OCI-LY1 (cell line): ENCODE measurements at regions not wholly inside any gene's neighbourhood (a gene's known extent, or its start where the extent isn't known, plus 50 kb on each side); places are given as distances from the start of the nearest gene placed in this dataset.

Experiments
- H2AFZ ChIP-seq: fragments of 200-600 bp; sonication (generic), shearing (Covaris generic); 2 replicates; pipeline ENCODE4 v1.6.0; 2014; ENCODE audit warnings: antibody characterized with exemption, mild to moderate bottlenecking, low read length
- H3F3A ChIP-seq: fragments of 200-600 bp; sonication (generic), shearing (Covaris generic); 2 replicates; pipeline ENCODE4 v1.6.0; 2014; ENCODE audit warnings: mild to moderate bottlenecking, antibody characterized with exemption, low read length, moderate library complexity; ENCODE audit not compliant: insufficient read depth
- H3K27ac ChIP-seq: fragments of 200-600 bp; sonication (generic); 2 replicates; pipeline ENCODE4 v1.5.1; 2014; ENCODE audit warnings: low read length, mixed run types, mild to moderate bottlenecking, low read depth; ENCODE audit not compliant: poor library complexity, severe bottlenecking
- H3K27me3 ChIP-seq: fragments of 200-600 bp; sonication (generic); 2 replicates; pipeline ENCODE4 v1.6.0; 2014; ENCODE audit warnings: antibody characterized with exemption, mild to moderate bottlenecking, low read length, moderate library complexity; ENCODE audit not compliant: insufficient read depth
- H3K36me3 ChIP-seq: fragments of 200-600 bp; sonication (generic); 2 replicates; pipeline ENCODE4 v1.6.1; 2014; ENCODE audit warnings: mild to moderate bottlenecking, antibody characterized with exemption, low read length, moderate library complexity, mixed read lengths; ENCODE audit not compliant: insufficient read depth
- H3K4me1 ChIP-seq: fragments of 200-600 bp; sonication (generic); 2 replicates; pipeline ENCODE4 v1.5.1; 2014; ENCODE audit warnings: mild to moderate bottlenecking, low read length, moderate library complexity; ENCODE audit not compliant: insufficient read depth, severe bottlenecking
- H3K4me2 ChIP-seq: fragments of 200-600 bp; sonication (generic), shearing (Covaris generic); 2 replicates; pipeline ENCODE4 v1.6.1; 2014; ENCODE audit warnings: low read length
- H3K4me3 ChIP-seq: fragments of 200-600 bp; sonication (generic); 2 replicates; pipeline ENCODE4 v1.5.1; 2014; ENCODE audit warnings: low read length, low read depth, mild to moderate bottlenecking, mixed read lengths; ENCODE audit not compliant: poor library complexity, severe bottlenecking
- H3K79me2 ChIP-seq: fragments of 200-600 bp; shearing (Covaris generic); 2 replicates; pipeline ENCODE4 v1.6.1; 2016; ENCODE audit warnings: mixed run types, low read length, mixed read lengths; ENCODE audit not compliant: insufficient read depth
- H3K9ac ChIP-seq: fragments of 200-600 bp; sonication (generic), shearing (Covaris generic); 2 replicates; pipeline ENCODE4 v1.6.1; 2014; ENCODE audit warnings: mild to moderate bottlenecking, low read length, mixed read lengths
- H3K9me2 ChIP-seq: fragments of 200-600 bp; sonication (generic), shearing (Covaris generic); 2 replicates; pipeline ENCODE4 v1.6.1; 2014; ENCODE audit warnings: low read depth, mild to moderate bottlenecking, low read length, mixed read lengths
- H3K9me3 ChIP-seq: fragments of 200-600 bp; shearing (Covaris generic); 2 replicates; pipeline ENCODE4 v1.6.1; 2014; ENCODE audit warnings: low read length, mixed read lengths
- H4K20me1 ChIP-seq: fragments of 200-600 bp; sonication (generic), shearing (Covaris generic); 2 replicates; pipeline ENCODE4 v1.6.0; 2016; ENCODE audit warnings: mild to moderate bottlenecking, low read length; ENCODE audit not compliant: insufficient read depth
- CTCF ChIP-seq: fragments of 200-600 bp; sonication (generic), shearing (Covaris generic); IDR thresholded peaks from 2 replicates; pipeline ENCODE4 v1.5.1; 2017; ENCODE audit warnings: mild to moderate bottlenecking, antibody characterized with exemption, low read length, moderate library complexity, mixed read lengths
- EZH2 ChIP-seq: fragments of 200-600 bp; sonication (generic), shearing (Covaris generic); IDR thresholded peaks from 2 replicates; pipeline ENCODE4 v1.8.0; 2017; ENCODE audit warnings: borderline replicate concordance, mixed run types, mild to moderate bottlenecking, antibody characterized with exemption, low read length, moderate library complexity, mixed read lengths

GRCh38 chr2:147351784-147352183 lies 493.0 kb upstream of the ACVR2A start:
- H3K9ac ChIP-seq: no peak overlapping the region
- no peak overlapping the region for H2AFZ ChIP-seq

GRCh38 chr2:147348931-147349555 lies 495.8 kb upstream of the ACVR2A start:
- no peaks in the 10 kb centered on the region for H3K9me2 ChIP-seq
- H3K27me3 ChIP-seq: no peaks in the 10 kb centered on the region
- H3K9me3 ChIP-seq: no peaks in the 10 kb centered on the region
- no peak overlapping the region for H3K4me2 ChIP-seq
- H3K79me2 ChIP-seq: no peaks in the 10 kb centered on the region
- no peak overlapping the region for H2AFZ ChIP-seq
- no peaks in the 10 kb centered on the region for H3F3A ChIP-seq
- no peak overlapping the region for H3K9ac ChIP-seq
- no peaks in the 10 kb centered on the region for H3K4me1 ChIP-seq
- no peak overlapping the region for H3K27ac ChIP-seq
- H4K20me1 ChIP-seq: no peaks in the 10 kb centered on the region
- TF ChIP-seq EZH2: no peak
- no peak for TF ChIP-seq CTCF
- no peak overlapping the region for H3K4me3 ChIP-seq
- no peaks in the 10 kb centered on the region for H3K36me3 ChIP-seq

More at GRCh38 chr2:147351784-147352183, 493.0 kb upstream of the ACVR2A start:
- Histone ChIP-seq H3K9me3 (no peaks in the 10 kb centered on the region), H3K4me1 (no peaks in the 10 kb centered on the region), H3K36me3 (no peaks in the 10 kb centered on the region), H3K9me2 (no peaks in the 10 kb centered on the region), H3K27me3 (no peaks in the 10 kb centered on the region), H3F3A (no peaks in the 10 kb centered on the region), H3K4me2 (no peak overlapping the region), H3K27ac (no peak overlapping the region), H3K79me2 (no peaks in the 10 kb centered on the region), H4K20me1 (no peaks in the 10 kb centered on the region), H3K4me3 (no peak overlapping the region)
- no peak for TF ChIP-seq CTCF
- TF ChIP-seq EZH2: no peak

GRCh38 chr2:147346142-147346541 lies 498.7 kb upstream of the ACVR2A start:
- H3K4me1 ChIP-seq: no peaks in the 10 kb centered on the region
- no peaks in the 10 kb centered on the region for H4K20me1 ChIP-seq
- no peak overlapping the region for H3K4me2 ChIP-seq
- H3K9me2 ChIP-seq: no peaks in the 10 kb centered on the region
- no peak overlapping the region for H3K9ac ChIP-seq
- no peaks in the 10 kb centered on the region for H3K79me2 ChIP-seq
- no peaks in the 10 kb centered on the region for H3K36me3 ChIP-seq
- H3F3A ChIP-seq: no peaks in the 10 kb centered on the region
- no peaks in the 10 kb centered on the region for H3K9me3 ChIP-seq
- no peak for TF ChIP-seq CTCF
- TF ChIP-seq EZH2: no peak
- H3K27me3 ChIP-seq: no peaks in the 10 kb centered on the region
- no peak overlapping the region for H2AFZ ChIP-seq
- no peak overlapping the region for H3K4me3 ChIP-seq
- H3K27ac ChIP-seq: no peak overlapping the region
